Right ventricle myocardium superior (tissue), 1 donor: ENCODE measurements at regions not wholly inside any gene's neighbourhood (a gene's known extent, or its start where the extent isn't known, plus 50 kb on each side); places are given as distances from the start of the nearest gene placed in this dataset.
"Not testable (repeated sequence)": the region's sequence is repeated elsewhere in the genome, so short reads cannot be mapped to it uniquely, and the experiment has no call there.

ENCODE experiments used
- ATAC-seq: fragments of 200-7000 bp; cut with Tn5 transposase; one replicate; pipeline ENCODE4 v1.9.1; 2020; ENCODE audit warnings: mild to moderate bottlenecking; ENCODE audit not compliant: poor library complexity
- DNase-seq: peaks from one replicate; pipeline ENCODE4 v3.0.0-alpha.2; 2020
- intact Hi-C: fragments of 100-400 bp; cut with DNase I; formaldehyde crosslinking; loops from one replicate; pipeline ENCODE4 v1.11.2; 2022
- donor health status: DM: no; HTN: yes; CAD: no; lungs with severe emphysema.

- intact Hi-C loops = no loop called here
These were observed 356.1 kb downstream of the TUSC1 start for GRCh38 chr9:25322142-25322541.

GRCh38 chr9:25310961-25311360 is 367.3 kb downstream of the TUSC1 start:
- DNase-seq (no peak), ATAC-seq (no peak)
- intact Hi-C loops = no loop called here

More at GRCh38 chr9:25322142-25322541, 356.1 kb downstream of the TUSC1 start:
- DNase-seq = no peak
- no peak for ATAC-seq

GRCh38 chr9:25308549-25308948 is 369.7 kb downstream of the TUSC1 start:
- ATAC-seq (no peak), DNase-seq (no peak)
- intact Hi-C loops = no loop called here

GRCh38 chr9:25302601-25303000 is 375.6 kb downstream of the TUSC1 start:
- intact Hi-C loops = no loop called here
- ATAC-seq (no peak), DNase-seq (no peak)

GRCh38 chr9:25288195-25288594 is 390.0 kb downstream of the TUSC1 start:
- ATAC-seq, DNase-seq, intact Hi-C loops: not testable (repeated sequence)

GRCh38 chr9:25284365-25284764 is 393.9 kb downstream of the TUSC1 start:
- ATAC-seq (no peak), DNase-seq (no peak)
- intact Hi-C loops = no loop called here

GRCh38 chr9:25282946-25283345 is 395.3 kb downstream of the TUSC1 start:
- intact Hi-C loops = no loop called here
- ATAC-seq = no peak
- DNase-seq = no peak

- ATAC-seq = no peak
- intact Hi-C loops = no loop called here
These were observed 416.8 kb downstream of the TUSC1 start for GRCh38 chr9:25261445-25261844.

GRCh38 chr9:25260046-25260445 is 418.2 kb downstream of the TUSC1 start:
- ATAC-seq (no peak), DNase-seq (no peak)
- intact Hi-C loops = no loop called here

More at GRCh38 chr9:25261445-25261844, 416.8 kb downstream of the TUSC1 start:
- DNase-seq = no peak

- intact Hi-C loops = no loop called here
- ATAC-seq (no peak), DNase-seq (no peak)
These were observed 423.0 kb downstream of the TUSC1 start for GRCh38 chr9:25255216-25255615.

GRCh38 chr9:25254051-25254450 is 424.2 kb downstream of the TUSC1 start:
- intact Hi-C loops = no loop called here
- DNase-seq (no peak), ATAC-seq (no peak)

- DNase-seq = no peak
- ATAC-seq = no peak
- intact Hi-C loops = no loop called here
These were observed 436.8 kb downstream of the TUSC1 start for GRCh38 chr9:25241421-25241820.

GRCh38 chr9:25226901-25227686 is 451.1 kb downstream of the TUSC1 start:
- intact Hi-C loops = no loop called here
- no peak for ATAC-seq

GRCh38 chr9:25225938-25226760 is 452.1 kb downstream of the TUSC1 start:
- ATAC-seq (no peak), DNase-seq (no peak)
- intact Hi-C loops = no loop called here

More at GRCh38 chr9:25226901-25227686, 451.1 kb downstream of the TUSC1 start:
- no peak for DNase-seq

- no peak for DNase-seq
- intact Hi-C loops = no loop called here
- ATAC-seq = no peak
These were observed 453.2 kb downstream of the TUSC1 start for GRCh38 chr9:25224996-25225395.

GRCh38 chr9:25224309-25224708 is 453.9 kb downstream of the TUSC1 start:
- no peak for ATAC-seq
- no peak for DNase-seq
- intact Hi-C loops = no loop called here

GRCh38 chr9:25212361-25212760 is 465.9 kb downstream of the TUSC1 start:
- intact Hi-C loops = no loop called here
- DNase-seq = no peak
- ATAC-seq = no peak

GRCh38 chr9:25207402-25208195 is 470.6 kb downstream of the TUSC1 start:
- ATAC-seq (peak; percentile 90), DNase-seq (peak; percentile 33)
- intact Hi-C loops = no loop called here

GRCh38 chr9:25206027-25206426 is 472.2 kb downstream of the TUSC1 start:
- DNase-seq = no peak
- peak; percentile 67 for ATAC-seq
- intact Hi-C loops = no loop called here
